ENCODE measurements at regions not wholly inside any gene's neighbourhood (a gene's known extent, or its start where the extent isn't known, plus 50 kb on each side); places are given as distances from the start of the nearest gene placed in this dataset.

GRCh38 chr2:228543117-228543516 lies 361.6 kb upstream of the SPHKAP start:
- DNase-seq (ENCODE audit: low read depth, low spot score) (no peak), ATAC-seq (no peak)
- Histone ChIP-seq H3K27ac (ENCODE audit: low read length) (no peak overlapping the region), H3K9me3 (ENCODE audit: control insufficient read depth, insufficient read depth, low read depth, low read length) (no peaks in the 10 kb centered on the region), H3K27me3 (ENCODE audit: control insufficient read depth, insufficient read depth, low read length) (no peaks in the 10 kb centered on the region), H3K4me1 (ENCODE audit: control insufficient read depth, insufficient read depth, low read length) (no peaks in the 10 kb centered on the region), H3K36me3 (ENCODE audit: control insufficient read depth, insufficient read depth, low read length) (no peaks in the 10 kb centered on the region; the same call in 1 of the 2 replicates), H3K4me3 (ENCODE audit: low read depth in 2 of 2, low read length in 2 of 2) (no peak overlapping the region)
- ChIA-PET POLR2A (no interaction called here), CTCF (no interaction called here)
- intact Hi-C loops (cut with micrococcal nuclease; ENCODE audit: unreplicated experiment), result no loop called here
- TF ChIP-seq CTCF (IDR thresholded peaks at IDR 0.05), result no peak
- TF ChIP-seq TCF7L2 (IDR thresholded peaks at IDR 0.05; ENCODE audit: low read depth, low read length), result no peak
- no peak for TF ChIP-seq SIN3A (IDR thresholded peaks at IDR 0.05; ENCODE audit: borderline replicate concordance, insufficient read depth, low read depth, low read length)
- TF ChIP-seq POLR2AphosphoS5 (IDR thresholded peaks at IDR 0.05; ENCODE audit: low read depth, low read length), result no peak
- TF ChIP-seq, protein P1, sequence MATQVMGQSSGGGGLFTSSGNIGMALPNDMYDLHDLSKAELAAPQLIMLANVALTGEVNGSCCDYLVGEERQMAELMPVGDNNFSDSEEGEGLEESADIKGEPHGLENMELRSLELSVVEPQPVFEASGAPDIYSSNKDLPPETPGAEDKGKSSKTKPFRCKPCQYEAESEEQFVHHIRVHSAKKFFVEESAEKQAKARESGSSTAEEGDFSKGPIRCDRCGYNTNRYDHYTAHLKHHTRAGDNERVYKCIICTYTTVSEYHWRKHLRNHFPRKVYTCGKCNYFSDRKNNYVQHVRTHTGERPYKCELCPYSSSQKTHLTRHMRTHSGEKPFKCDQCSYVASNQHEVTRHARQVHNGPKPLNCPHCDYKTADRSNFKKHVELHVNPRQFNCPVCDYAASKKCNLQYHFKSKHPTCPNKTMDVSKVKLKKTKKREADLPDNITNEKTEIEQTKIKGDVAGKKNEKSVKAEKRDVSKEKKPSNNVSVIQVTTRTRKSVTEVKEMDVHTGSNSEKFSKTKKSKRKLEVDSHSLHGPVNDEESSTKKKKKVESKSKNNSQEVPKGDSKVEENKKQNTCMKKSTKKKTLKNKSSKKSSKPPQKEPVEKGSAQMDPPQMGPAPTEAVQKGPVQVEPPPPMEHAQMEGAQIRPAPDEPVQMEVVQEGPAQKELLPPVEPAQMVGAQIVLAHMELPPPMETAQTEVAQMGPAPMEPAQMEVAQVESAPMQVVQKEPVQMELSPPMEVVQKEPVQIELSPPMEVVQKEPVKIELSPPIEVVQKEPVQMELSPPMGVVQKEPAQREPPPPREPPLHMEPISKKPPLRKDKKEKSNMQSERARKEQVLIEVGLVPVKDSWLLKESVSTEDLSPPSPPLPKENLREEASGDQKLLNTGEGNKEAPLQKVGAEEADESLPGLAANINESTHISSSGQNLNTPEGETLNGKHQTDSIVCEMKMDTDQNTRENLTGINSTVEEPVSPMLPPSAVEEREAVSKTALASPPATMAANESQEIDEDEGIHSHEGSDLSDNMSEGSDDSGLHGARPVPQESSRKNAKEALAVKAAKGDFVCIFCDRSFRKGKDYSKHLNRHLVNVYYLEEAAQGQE (IDR thresholded peaks at IDR 0.05; ENCODE audit: insufficient read depth in 1 of 2, low read depth in 2 of 2, low read length in 1 of 2), result no peak
- in situ Hi-C loops (cut with HindIII; ENCODE audit: low pct_unique_long_range_greater_than_20kb, low sequenced_read_pairs), result no loop called here
- no TSS peak for BruUV-seq (replicated peaks)

GRCh38 chr2:228542277-228542676 lies 360.8 kb upstream of the SPHKAP start:
- in situ Hi-C loops (cut with HindIII; ENCODE audit: low pct_unique_long_range_greater_than_20kb, low sequenced_read_pairs), result no loop called here

More at GRCh38 chr2:228542277-228542676, 360.8 kb upstream of the SPHKAP start:
- Histone ChIP-seq H3K4me1 (ENCODE audit: control insufficient read depth, insufficient read depth, low read length) (no peaks in the 10 kb centered on the region), H3K4me3 (ENCODE audit: low read depth in 2 of 2, low read length in 2 of 2) (no peak overlapping the region), H3K9me3 (ENCODE audit: control insufficient read depth, insufficient read depth, low read depth, low read length) (no peaks in the 10 kb centered on the region), H3K27ac (ENCODE audit: low read length) (no peak overlapping the region), H3K27me3 (ENCODE audit: control insufficient read depth, insufficient read depth, low read length) (no peaks in the 10 kb centered on the region), H3K36me3 (ENCODE audit: control insufficient read depth, insufficient read depth, low read length) (no peaks in the 10 kb centered on the region; the same call in 1 of the 2 replicates)
- DNase-seq (ENCODE audit: low read depth, low spot score) (no peak), ATAC-seq (no peak)
- TF ChIP-seq CTCF (IDR thresholded peaks at IDR 0.05), result no peak
- intact Hi-C loops (cut with micrococcal nuclease; ENCODE audit: unreplicated experiment), result no loop called here
- no TSS peak for BruUV-seq (replicated peaks)
- POLR2A ChIA-PET, result no interaction called here
- CTCF ChIA-PET, result no interaction called here

All from Panc1 (cell line).